ENCODE measurements at regions not wholly inside any gene's neighbourhood (a gene's known extent, or its start where the extent isn't known, plus 50 kb on each side); places are given as distances from the start of the nearest gene placed in this dataset.

DNA sequence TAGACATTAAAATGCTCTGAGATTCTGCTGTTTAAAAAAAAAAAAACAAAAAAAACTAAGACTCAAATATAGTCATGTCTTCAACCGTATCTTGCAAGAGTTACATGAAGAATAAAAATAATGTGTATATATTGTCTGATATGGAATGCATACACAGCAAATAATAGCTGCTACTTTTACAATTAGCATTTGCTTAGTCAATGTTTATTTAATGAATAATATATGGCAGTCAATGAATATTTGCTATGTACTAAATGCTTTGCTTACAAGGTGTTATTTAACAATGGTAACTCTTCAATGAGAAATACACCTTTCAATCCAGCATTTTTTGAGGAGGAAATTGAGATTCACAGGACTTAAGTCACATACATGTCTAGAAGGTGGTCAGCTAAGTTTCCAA is 718.8 kb upstream of the SOX9 start (continued):
- TF ChIP-seq, protein P1, sequence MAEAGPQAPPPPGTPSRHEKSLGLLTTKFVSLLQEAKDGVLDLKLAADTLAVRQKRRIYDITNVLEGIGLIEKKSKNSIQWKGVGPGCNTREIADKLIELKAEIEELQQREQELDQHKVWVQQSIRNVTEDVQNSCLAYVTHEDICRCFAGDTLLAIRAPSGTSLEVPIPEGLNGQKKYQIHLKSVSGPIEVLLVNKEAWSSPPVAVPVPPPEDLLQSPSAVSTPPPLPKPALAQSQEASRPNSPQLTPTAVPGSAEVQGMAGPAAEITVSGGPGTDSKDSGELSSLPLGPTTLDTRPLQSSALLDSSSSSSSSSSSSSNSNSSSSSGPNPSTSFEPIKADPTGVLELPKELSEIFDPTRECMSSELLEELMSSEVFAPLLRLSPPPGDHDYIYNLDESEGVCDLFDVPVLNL (CRISPR knock-in tag; IDR thresholded peaks at IDR 0.05; ENCODE audit: borderline replicate concordance, low read depth): no peak
- TF ChIP-seq TP53 (CRISPR knock-in tag; IDR thresholded peaks at IDR 0.05) (no peak), USF1 (CRISPR knock-in tag; IDR thresholded peaks at IDR 0.05) (no peak), ARID4B (CRISPR knock-in tag; IDR thresholded peaks at IDR 0.05; ENCODE audit: borderline replicate concordance) (no peak), ZNF671 (CRISPR knock-in tag; IDR thresholded peaks at IDR 0.05) (no peak), PRRX2 (CRISPR knock-in tag; IDR thresholded peaks at IDR 0.05) (no peak), ZMAT4 (CRISPR knock-in tag; IDR thresholded peaks at IDR 0.05) (no peak), GRHL2 (CRISPR knock-in tag; IDR thresholded peaks at IDR 0.05; ENCODE audit: insufficient replicate concordance, severe bottlenecking) (no peak), NR2C2 (CRISPR knock-in tag; IDR thresholded peaks at IDR 0.05) (no peak), ELF4 (CRISPR knock-in tag; IDR thresholded peaks at IDR 0.05; ENCODE audit: low read depth) (no peak), MYBL2 (CRISPR knock-in tag; IDR thresholded peaks at IDR 0.05) (no peak)

DNA sequence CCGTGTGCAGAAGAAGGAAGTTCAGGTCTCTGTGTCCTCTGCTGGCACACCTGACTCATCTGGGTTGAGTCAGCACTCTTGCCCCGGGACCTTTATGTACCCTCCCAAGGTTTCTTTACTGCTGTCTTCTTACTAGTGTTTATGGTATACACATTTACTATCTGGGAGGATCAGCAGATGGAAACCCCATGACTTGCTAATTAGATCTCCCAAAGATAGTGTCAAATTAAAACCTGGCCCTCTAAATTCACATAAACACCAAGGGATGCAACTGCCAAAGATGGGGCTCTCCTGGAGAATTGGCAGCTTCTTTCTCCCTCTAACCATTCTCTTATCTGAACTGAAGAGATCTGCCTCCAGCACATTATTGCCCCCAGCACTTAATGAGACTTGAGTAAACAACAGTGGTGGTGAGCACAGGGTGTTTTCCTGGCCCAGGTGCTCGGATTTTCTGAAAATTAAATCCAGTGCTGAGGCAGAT is 718.1 kb upstream of the SOX9 start:
- ATAC-seq (no peak), DNase-seq (ENCODE audit: low spot score) (no peak)
- Mint-ChIP-seq H3K27ac (no peak overlapping the region), H3K4me3 (no peak overlapping the region), H3K36me3 (no peaks in the 10 kb centered on the region), H3K27me3 (ENCODE audit: low read depth) (no peaks in the 10 kb centered on the region), H3K9me3 (no peaks in the 10 kb centered on the region), H3K4me1 (peaks cover 14% of the 10 kb centered on the region)
- POLR2A ChIA-PET: no interaction called here
- CTCF ChIA-PET: no interaction called here
- TF ChIP-seq RELA (CRISPR knock-in tag; IDR thresholded peaks at IDR 0.05; ENCODE audit: borderline replicate concordance) (no peak), NFATC4 (CRISPR knock-in tag; IDR thresholded peaks at IDR 0.05) (no peak), ZNF671 (CRISPR knock-in tag; IDR thresholded peaks at IDR 0.05) (no peak), ESRRA (CRISPR knock-in tag; IDR thresholded peaks at IDR 0.05; ENCODE audit: borderline replicate concordance) (no peak), ETV6 (CRISPR knock-in tag; IDR thresholded peaks at IDR 0.05) (no peak), ZNF219 (CRISPR knock-in tag; IDR thresholded peaks at IDR 0.05; ENCODE audit: borderline replicate concordance) (no peak), ZNF138 (CRISPR knock-in tag; conservative IDR thresholded peaks at IDR 0.05) (no peak), TEAD1 (CRISPR knock-in tag; IDR thresholded peaks at IDR 0.05) (no peak), MYBL2 (CRISPR knock-in tag; IDR thresholded peaks at IDR 0.05) (no peak), ELF4 (CRISPR knock-in tag; IDR thresholded peaks at IDR 0.05; ENCODE audit: low read depth) (no peak), FOXJ3 (CRISPR knock-in tag; IDR thresholded peaks at IDR 0.05; ENCODE audit: borderline replicate concordance) (no peak), ZNF232 (CRISPR knock-in tag; IDR thresholded peaks at IDR 0.05) (no peak), KAT7 (CRISPR knock-in tag; IDR thresholded peaks at IDR 0.05; ENCODE audit: borderline replicate concordance) (no peak), OVOL2 (CRISPR knock-in tag; IDR thresholded peaks at IDR 0.05; ENCODE audit: borderline replicate concordance) (no peak)
- TF ChIP-seq, protein P2, sequence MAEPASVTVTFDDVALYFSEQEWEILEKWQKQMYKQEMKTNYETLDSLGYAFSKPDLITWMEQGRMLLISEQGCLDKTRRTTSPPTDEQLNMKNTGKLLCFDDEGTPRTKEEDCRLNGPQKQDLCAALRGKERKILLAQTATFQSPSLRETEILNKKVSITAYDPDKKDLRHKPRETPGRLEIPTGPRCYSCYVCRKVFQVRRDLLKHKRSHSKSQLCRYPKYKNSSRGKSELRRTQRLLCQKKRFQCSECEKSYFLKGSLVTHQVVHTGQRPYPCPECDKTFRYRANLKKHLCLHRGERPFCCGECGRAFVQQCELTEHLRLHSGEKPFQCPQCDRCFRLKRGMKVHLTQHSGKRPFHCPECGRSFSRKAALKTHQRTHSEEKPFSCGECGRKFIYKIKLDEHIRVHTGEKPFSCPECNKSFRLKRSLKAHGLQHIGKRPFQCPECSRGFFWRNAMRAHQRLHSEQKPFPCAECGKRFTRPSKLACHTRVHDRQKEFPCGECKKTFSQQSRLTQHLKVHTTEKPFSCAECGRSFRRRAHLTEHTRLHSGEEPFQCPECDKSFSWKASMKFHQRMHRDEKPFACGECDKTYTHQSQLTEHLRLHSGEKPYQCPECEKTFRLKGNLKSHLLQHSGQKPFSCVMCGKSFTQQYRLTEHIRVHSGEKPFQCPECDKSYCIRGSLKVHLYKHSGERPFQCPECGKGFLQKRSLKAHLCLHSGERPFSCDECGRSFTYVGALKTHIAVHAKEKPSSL (CRISPR knock-in tag; conservative IDR thresholded peaks at IDR 0.05): no peak
- TF ChIP-seq, protein P3, sequence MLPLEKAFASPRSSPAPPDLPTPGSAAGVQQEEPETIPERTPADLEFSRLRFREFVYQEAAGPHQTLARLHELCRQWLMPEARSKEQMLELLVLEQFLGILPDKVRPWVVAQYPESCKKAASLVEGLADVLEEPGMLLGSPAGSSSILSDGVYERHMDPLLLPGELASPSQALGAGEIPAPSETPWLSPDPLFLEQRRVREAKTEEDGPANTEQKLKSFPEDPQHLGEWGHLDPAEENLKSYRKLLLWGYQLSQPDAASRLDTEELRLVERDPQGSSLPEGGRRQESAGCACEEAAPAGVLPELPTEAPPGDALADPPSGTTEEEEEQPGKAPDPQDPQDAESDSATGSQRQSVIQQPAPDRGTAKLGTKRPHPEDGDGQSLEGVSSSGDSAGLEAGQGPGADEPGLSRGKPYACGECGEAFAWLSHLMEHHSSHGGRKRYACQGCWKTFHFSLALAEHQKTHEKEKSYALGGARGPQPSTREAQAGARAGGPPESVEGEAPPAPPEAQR (CRISPR knock-in tag; IDR thresholded peaks at IDR 0.05): no peak
- TF ChIP-seq, protein P4, sequence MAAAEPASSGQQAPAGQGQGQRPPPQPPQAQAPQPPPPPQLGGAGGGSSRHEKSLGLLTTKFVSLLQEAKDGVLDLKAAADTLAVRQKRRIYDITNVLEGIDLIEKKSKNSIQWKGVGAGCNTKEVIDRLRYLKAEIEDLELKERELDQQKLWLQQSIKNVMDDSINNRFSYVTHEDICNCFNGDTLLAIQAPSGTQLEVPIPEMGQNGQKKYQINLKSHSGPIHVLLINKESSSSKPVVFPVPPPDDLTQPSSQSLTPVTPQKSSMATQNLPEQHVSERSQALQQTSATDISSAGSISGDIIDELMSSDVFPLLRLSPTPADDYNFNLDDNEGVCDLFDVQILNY (CRISPR knock-in tag; IDR thresholded peaks at IDR 0.05): no peak
- TF ChIP-seq, protein P5, sequence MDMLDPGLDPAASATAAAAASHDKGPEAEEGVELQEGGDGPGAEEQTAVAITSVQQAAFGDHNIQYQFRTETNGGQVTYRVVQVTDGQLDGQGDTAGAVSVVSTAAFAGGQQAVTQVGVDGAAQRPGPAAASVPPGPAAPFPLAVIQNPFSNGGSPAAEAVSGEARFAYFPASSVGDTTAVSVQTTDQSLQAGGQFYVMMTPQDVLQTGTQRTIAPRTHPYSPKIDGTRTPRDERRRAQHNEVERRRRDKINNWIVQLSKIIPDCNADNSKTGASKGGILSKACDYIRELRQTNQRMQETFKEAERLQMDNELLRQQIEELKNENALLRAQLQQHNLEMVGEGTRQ (CRISPR knock-in tag; IDR thresholded peaks at IDR 0.05): no peak
